Kidney epithelial cell (primary cell): ENCODE measurements at regions not wholly inside any gene's neighbourhood (a gene's known extent, or its start where the extent isn't known, plus 50 kb on each side); places are given as distances from the start of the nearest gene placed in this dataset.
"Not testable (repeated sequence)": the region's sequence is repeated elsewhere in the genome, so short reads cannot be mapped to it uniquely, and the experiment has no call there.

ENCODE experiments used
- DNase-seq: peaks from one replicate; pipeline ENCODE4 v3.0.0-alpha.2; 2010; ENCODE audit warnings: low read depth
- H3K27me3 ChIP-seq: 2 replicates; pipeline ENCODE4 v1.6.0; 2011; ENCODE audit warnings: low read length; ENCODE audit not compliant: control insufficient read depth, insufficient read depth
- H3K36me3 ChIP-seq: 2 replicates; pipeline ENCODE4 v1.5.1; 2011; ENCODE audit warnings: low read length; ENCODE audit not compliant: control insufficient read depth, insufficient read depth
- H3K4me3 ChIP-seq: 2 replicates; pipeline ENCODE4 v1.5.1; 2011; ENCODE audit warnings: low read depth, mild to moderate bottlenecking, control low read depth, low read length
- CTCF ChIP-seq: IDR thresholded peaks from 2 replicates; pipeline ENCODE4 v1.5.1; 2011; ENCODE audit warnings: mild to moderate bottlenecking, moderate library complexity, low read length, control low read depth, inconsistent platforms; ENCODE audit not compliant: insufficient read depth, poor library complexity, severe bottlenecking

GRCh38 chrX:125544031-125544660 lies 224.5 kb downstream of the TEX13C start:
- Histone ChIP-seq H3K4me3 (no peak overlapping the region), H3K36me3 (no peaks in the 10 kb centered on the region), H3K27me3 (no peaks in the 10 kb centered on the region)
- no peak for TF ChIP-seq CTCF
- DNase-seq: no peak

GRCh38 chrX:125544856-125545255 lies 225.2 kb downstream of the TEX13C start:
- Histone ChIP-seq H3K36me3 (no peaks in the 10 kb centered on the region), H3K27me3 (no peaks in the 10 kb centered on the region), H3K4me3 (no peak overlapping the region)
- DNase-seq: no peak
- TF ChIP-seq CTCF: no peak

GRCh38 chrX:125577479-125577878 lies 257.8 kb downstream of the TEX13C start:
- no peak for DNase-seq
- Histone ChIP-seq H3K27me3 (no peaks in the 10 kb centered on the region), H3K4me3 (no peak overlapping the region), H3K36me3 (no peaks in the 10 kb centered on the region)
- no peak for TF ChIP-seq CTCF

- Histone ChIP-seq H3K27me3 (no peaks in the 10 kb centered on the region), H3K36me3 (no peaks in the 10 kb centered on the region), H3K4me3 (no peak overlapping the region)
- DNase-seq: no peak
- no peak for TF ChIP-seq CTCF
Measured at GRCh38 chrX:125604448-125604847, 284.8 kb downstream of the TEX13C start.

- H3K27me3 ChIP-seq: no peaks in the 10 kb centered on the region
- no peaks in the 10 kb centered on the region for H3K36me3 ChIP-seq
- H3K4me3 ChIP-seq: no peak overlapping the region
- no peak for DNase-seq
- no peak for TF ChIP-seq CTCF
Measured at GRCh38 chrX:125605145-125605544, 285.5 kb downstream of the TEX13C start.

- not testable (repeated sequence) for H3K27me3 ChIP-seq, H3K4me3 ChIP-seq, H3K36me3 ChIP-seq, DNase-seq
Measured at GRCh38 chrX:125614591-125615343, 295.1 kb downstream of the TEX13C start.
